ENCODE measurements at regions not wholly inside any gene's neighbourhood (a gene's known extent, or its start where the extent isn't known, plus 50 kb on each side); places are given as distances from the start of the nearest gene placed in this dataset.

DNA sequence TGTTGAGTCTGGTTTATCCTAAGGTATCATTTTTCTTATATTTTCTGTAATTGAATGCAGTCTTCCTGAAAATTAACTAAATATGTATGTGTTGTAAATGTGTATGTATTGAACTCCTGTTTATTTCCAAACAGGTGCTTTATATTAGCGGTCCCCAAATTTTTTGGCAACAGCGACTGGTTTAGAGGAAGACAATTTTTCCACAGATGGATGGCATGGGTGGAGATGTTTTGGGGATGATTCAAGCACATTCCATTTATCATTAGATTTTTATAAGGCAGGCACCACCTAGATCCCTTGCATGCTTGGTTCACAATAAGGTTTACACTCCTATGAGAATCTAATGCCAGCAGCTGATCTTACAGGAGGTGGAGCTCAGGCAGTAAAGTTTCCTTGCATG, 210.5 kb upstream of the ANO3 start:
- FAIRE-seq = no peak
- DNase-seq (ENCODE audit: insufficient read length, low spot score) = no peak
- TF ChIP-seq, protein P1, sequence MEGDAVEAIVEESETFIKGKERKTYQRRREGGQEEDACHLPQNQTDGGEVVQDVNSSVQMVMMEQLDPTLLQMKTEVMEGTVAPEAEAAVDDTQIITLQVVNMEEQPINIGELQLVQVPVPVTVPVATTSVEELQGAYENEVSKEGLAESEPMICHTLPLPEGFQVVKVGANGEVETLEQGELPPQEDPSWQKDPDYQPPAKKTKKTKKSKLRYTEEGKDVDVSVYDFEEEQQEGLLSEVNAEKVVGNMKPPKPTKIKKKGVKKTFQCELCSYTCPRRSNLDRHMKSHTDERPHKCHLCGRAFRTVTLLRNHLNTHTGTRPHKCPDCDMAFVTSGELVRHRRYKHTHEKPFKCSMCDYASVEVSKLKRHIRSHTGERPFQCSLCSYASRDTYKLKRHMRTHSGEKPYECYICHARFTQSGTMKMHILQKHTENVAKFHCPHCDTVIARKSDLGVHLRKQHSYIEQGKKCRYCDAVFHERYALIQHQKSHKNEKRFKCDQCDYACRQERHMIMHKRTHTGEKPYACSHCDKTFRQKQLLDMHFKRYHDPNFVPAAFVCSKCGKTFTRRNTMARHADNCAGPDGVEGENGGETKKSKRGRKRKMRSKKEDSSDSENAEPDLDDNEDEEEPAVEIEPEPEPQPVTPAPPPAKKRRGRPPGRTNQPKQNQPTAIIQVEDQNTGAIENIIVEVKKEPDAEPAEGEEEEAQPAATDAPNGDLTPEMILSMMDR (IDR thresholded peaks at IDR 0.05; ENCODE audit: insufficient read depth, missing control alignments) = no peak

DNA sequence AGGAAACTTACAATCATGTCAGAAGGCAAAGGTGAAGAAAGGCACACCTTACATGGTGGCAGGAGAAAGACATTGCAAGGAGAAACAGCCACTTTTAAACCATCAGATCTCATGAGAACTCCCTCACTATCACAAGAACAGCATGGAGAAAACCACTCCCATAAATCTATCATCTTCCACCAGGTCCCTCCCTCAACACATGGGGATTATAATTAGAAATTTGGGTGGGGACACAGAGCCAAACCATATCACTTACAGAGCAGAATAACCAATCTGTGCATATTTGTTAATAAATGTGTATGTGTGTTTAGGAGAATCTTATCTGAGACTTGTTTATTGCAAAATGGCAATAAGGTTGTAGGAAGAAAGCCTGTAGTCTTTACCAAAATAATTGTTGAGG, 205.2 kb upstream of the ANO3 start:
- TF ChIP-seq, protein P1 (IDR thresholded peaks at IDR 0.05; ENCODE audit: insufficient read depth, missing control alignments) = no peak
- DNase-seq (ENCODE audit: insufficient read length, low spot score) (no peak), FAIRE-seq (no peak)

DNA sequence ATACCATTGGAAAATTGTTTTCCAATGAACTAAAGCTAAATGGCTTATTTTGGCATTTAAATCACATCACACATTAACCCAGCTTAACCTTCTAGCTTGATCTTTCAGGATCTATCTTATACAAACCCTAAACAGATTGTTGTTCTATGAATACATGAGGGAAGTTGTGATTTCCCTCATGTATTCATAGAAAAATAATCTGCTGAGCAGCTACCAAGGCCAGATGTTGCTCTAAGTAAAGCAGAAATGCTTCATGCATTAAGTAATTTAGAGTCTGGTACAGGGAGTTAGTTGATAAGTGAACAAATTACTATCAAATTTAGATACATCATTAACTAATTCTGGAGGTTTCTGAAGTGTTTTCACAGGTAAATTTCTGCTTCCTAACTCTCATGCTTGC, 204.6 kb upstream of the ANO3 start:
- DNase-seq (ENCODE audit: insufficient read length, low spot score) (no peak), FAIRE-seq (no peak)
- TF ChIP-seq, protein P1 (IDR thresholded peaks at IDR 0.05; ENCODE audit: insufficient read depth, missing control alignments) = no peak

DNA sequence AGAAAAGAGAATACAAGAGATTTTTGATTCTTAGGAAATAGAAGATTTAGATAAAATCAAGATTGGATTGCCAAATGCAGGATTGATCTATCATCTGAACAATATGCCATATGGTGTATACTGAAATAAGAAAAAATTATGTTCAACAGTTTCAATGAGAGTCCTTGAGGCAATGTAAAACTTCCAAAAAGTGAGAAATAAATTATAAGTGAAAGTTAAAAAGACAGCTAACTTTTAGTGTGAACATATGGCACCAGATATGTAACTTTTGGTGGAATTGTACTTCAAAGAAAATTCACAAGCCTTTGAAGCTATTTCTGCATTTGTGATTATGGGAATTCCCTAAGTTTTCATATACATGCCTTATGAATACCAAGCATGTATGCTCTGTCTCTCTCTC, 200.5 kb upstream of the ANO3 start:
- TF ChIP-seq, protein P1 (IDR thresholded peaks at IDR 0.05; ENCODE audit: insufficient read depth, missing control alignments) = no peak
- FAIRE-seq (no peak), DNase-seq (ENCODE audit: insufficient read length, low spot score) (no peak)

DNA sequence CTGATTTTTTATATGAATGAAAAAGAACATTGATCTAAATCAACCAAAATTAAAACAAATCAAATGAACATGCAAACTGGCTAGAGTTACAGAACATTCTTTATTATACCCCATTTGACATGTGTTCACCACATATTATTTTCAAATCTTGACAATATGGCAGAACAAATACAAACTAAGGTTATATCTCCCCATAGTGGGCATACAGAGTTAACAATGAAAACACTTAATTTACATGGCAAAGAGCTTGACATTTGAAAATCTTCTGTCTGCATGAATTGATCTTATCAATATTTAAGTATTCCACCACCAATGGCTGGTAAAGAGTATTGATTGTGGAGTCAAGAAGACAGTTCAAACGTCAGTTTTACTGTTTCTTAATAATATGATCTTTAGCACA, 197.9 kb upstream of the ANO3 start:
- TF ChIP-seq, protein P1 (IDR thresholded peaks at IDR 0.05; ENCODE audit: insufficient read depth, missing control alignments) = no peak
- no peak for DNase-seq (ENCODE audit: insufficient read length, low spot score)
- no peak for FAIRE-seq

DNA sequence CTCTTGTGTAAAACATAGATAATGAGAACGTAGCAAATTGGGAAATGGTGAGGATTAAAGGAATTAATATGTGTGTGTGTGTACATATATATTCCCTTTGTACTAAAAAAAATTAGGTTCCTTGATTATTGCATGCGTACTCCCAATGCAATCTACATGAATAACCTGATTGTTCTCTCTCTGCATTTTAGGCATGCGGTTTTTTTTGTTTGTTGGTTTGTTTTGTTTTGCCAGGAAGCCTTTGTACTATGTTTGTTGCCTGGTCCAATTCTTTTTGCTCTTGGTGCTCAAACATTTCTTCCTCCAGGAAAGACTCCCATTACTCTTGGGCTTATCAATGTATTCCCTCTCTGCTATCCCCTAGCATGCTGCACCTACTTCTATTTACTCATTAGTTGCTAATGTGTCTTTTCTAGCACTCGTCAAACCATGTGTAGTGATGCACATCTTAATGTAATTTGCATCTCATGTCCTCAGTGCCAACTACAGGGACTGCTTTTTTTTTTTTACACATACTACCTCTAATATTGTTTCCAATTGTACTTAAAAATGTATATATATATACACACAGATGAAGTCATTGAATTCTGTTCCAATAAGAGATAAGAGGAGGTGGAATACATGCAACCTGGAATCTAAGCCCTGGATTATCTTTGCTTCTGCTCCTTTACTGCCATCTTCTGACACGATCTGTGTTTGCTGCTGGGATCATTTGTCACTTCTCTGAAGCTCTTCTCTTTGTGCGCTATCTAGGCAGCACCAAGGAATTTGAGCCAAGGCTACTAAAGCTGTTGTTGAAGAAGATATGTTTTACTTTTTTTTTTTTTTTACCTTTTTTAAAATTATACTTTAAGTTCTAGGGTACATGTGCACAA, 197.2 kb upstream of the ANO3 start:
- no peak for DNase-seq (ENCODE audit: insufficient read length, low spot score)
- no peak for FAIRE-seq
- TF ChIP-seq, protein P1 (IDR thresholded peaks at IDR 0.05; ENCODE audit: insufficient read depth, missing control alignments) = peak; percentile 86

DNA sequence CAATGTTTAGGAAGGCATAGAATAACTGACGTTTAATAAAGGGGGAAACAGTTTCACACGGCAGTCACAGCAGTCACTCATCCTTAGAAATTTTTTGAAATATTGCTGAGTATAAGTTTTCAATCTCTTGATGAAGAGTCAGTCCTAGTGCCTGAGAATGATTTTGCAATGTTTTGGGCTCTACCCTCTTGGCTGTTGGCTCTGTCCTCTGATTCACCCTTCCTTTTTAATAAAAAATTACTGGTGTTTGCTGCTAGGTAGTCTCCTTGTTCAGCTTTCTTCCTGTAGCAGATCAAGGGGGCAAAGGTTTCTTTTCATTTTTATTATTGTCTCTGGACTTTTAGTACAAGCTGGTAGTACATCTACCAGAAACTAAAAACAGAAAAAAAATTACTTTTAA, 194.3 kb upstream of the ANO3 start:
- TF ChIP-seq, protein P1 (IDR thresholded peaks at IDR 0.05; ENCODE audit: insufficient read depth, missing control alignments) = no peak
- FAIRE-seq (no peak), DNase-seq (ENCODE audit: insufficient read length, low spot score) (no peak)
